ENCODE measurements at regions not wholly inside any gene's neighbourhood (a gene's known extent, or its start where the extent isn't known, plus 50 kb on each side); places are given as distances from the start of the nearest gene placed in this dataset.
"Not testable (repeated sequence)": the region's sequence is repeated elsewhere in the genome, so short reads cannot be mapped to it uniquely, and the experiment has no call there.

GRCh38 chr4:59676389-59676788 is 1523.7 kb upstream of the ADGRL3 start:
- TF ChIP-seq POLR2A (IDR thresholded peaks at IDR 0.05), result no peak
- no peak for TF ChIP-seq CTCF (IDR thresholded peaks at IDR 0.05)
- H3K4me3 ChIP-seq, result no peak overlapping the region
- no peaks in the 10 kb centered on the region for H3K9me3 ChIP-seq
- H3K27ac ChIP-seq, result no peak overlapping the region
- DNase-seq, result no peak
- no peaks in the 10 kb centered on the region for H3K27me3 ChIP-seq
- no peaks in the 10 kb centered on the region for H3K36me3 ChIP-seq
- H3K4me1 ChIP-seq, result no peaks in the 10 kb centered on the region

- DNase-seq, H3K27me3 ChIP-seq, H3K4me3 ChIP-seq, H3K4me1 ChIP-seq, H3K27ac ChIP-seq, H3K36me3 ChIP-seq, H3K9me3 ChIP-seq: not testable (repeated sequence)
Observed at GRCh38 chr4:59676992-59677391, 1523.1 kb upstream of the ADGRL3 start.

GRCh38 chr4:59685626-59686025 is 1514.5 kb upstream of the ADGRL3 start:
- H3K4me3 ChIP-seq, result no peak overlapping the region
- TF ChIP-seq POLR2A (IDR thresholded peaks at IDR 0.05), result no peak
- TF ChIP-seq CTCF (IDR thresholded peaks at IDR 0.05), result no peak
- H3K27me3 ChIP-seq, result no peaks in the 10 kb centered on the region
- no peaks in the 10 kb centered on the region for H3K4me1 ChIP-seq
- H3K36me3 ChIP-seq, result no peaks in the 10 kb centered on the region
- no peak for DNase-seq
- H3K27ac ChIP-seq, result no peak overlapping the region
- H3K9me3 ChIP-seq, result no peaks in the 10 kb centered on the region

GRCh38 chr4:59689149-59689548 is 1511.0 kb upstream of the ADGRL3 start:
- no peak for DNase-seq
- Histone ChIP-seq H3K4me3 (no peak overlapping the region), H3K4me1 (no peaks in the 10 kb centered on the region), H3K27me3 (no peaks in the 10 kb centered on the region), H3K9me3 (no peaks in the 10 kb centered on the region), H3K36me3 (no peaks in the 10 kb centered on the region), H3K27ac (no peak overlapping the region)
- TF ChIP-seq POLR2A (IDR thresholded peaks at IDR 0.05), result no peak
- TF ChIP-seq CTCF (IDR thresholded peaks at IDR 0.05), result no peak

GRCh38 chr4:59695355-59696053 is 1504.6 kb upstream of the ADGRL3 start:
- H3K36me3 ChIP-seq, result no peaks in the 10 kb centered on the region
- no peaks in the 10 kb centered on the region for H3K27me3 ChIP-seq

GRCh38 chr4:59698041-59698440 is 1502.1 kb upstream of the ADGRL3 start:
- H3K27me3 ChIP-seq, result no peaks in the 10 kb centered on the region
- H3K4me3 ChIP-seq, result no peak overlapping the region
- TF ChIP-seq CTCF (IDR thresholded peaks at IDR 0.05) (no peak), POLR2A (IDR thresholded peaks at IDR 0.05) (no peak)
- no peak overlapping the region for H3K27ac ChIP-seq
- no peaks in the 10 kb centered on the region for H3K36me3 ChIP-seq
- H3K4me1 ChIP-seq, result no peaks in the 10 kb centered on the region
- DNase-seq, result no peak
- no peaks in the 10 kb centered on the region for H3K9me3 ChIP-seq

More at GRCh38 chr4:59695355-59696053, 1504.6 kb upstream of the ADGRL3 start:
- H3K4me3 ChIP-seq, result no peak overlapping the region
- no peak for TF ChIP-seq POLR2A (IDR thresholded peaks at IDR 0.05)
- no peak for TF ChIP-seq CTCF (IDR thresholded peaks at IDR 0.05)
- H3K27ac ChIP-seq, result no peak overlapping the region
- no peaks in the 10 kb centered on the region for H3K9me3 ChIP-seq
- no peaks in the 10 kb centered on the region for H3K4me1 ChIP-seq
- DNase-seq, result no peak

All from Peyer's patch (tissue), 4 donors.